Endothelial cell of umbilical vein (primary cell): ENCODE measurements at regions not wholly inside any gene's neighbourhood (a gene's known extent, or its start where the extent isn't known, plus 50 kb on each side); places are given as distances from the start of the nearest gene placed in this dataset.

Experiments used
- BruUV-seq: library from RNA; stranded (reverse); fragments of 400-500 nt; replicated peaks from 2 replicates; lab custom pipeline; 2021; lab: Mats Ljungman, UMichigan
- CTCF ChIA-PET: fragments of 300-600, 350-600 bp; sonication (Branson Sonifier 250); formaldehyde crosslinking; loops from one replicate; lab custom pipeline; 2021; ENCODE audit warnings: antibody characterized with exemption, inconsistent platforms; lab: Charles Lee
- POLR2A ChIA-PET: fragments of 300-600, 350-600 bp; sonication (Branson Sonifier 250); formaldehyde crosslinking; loops from one replicate; lab custom pipeline; 2021; ENCODE audit warnings: antibody characterized with exemption, inconsistent platforms; lab: Charles Lee
- DNase-seq: peaks from one replicate; pipeline ENCODE4 v3.0.0-alpha.2; 2011; ENCODE audit warnings: low read depth, low spot score
- FAIRE-seq: peaks from 2 replicates; lab custom pipeline; 2011; peaks lifted over from hg19 to GRCh38; lab: Jason Lieb, UNC
- H2AFZ ChIP-seq: 2 replicates; pipeline ENCODE4 v1.6.0; 2012; ENCODE audit warnings: low read depth, low read length, control low read depth, inconsistent platforms
- H3K27ac ChIP-seq: 2 replicates; pipeline ENCODE4 v1.5.1; 2011; ENCODE audit warnings: low read depth, mild to moderate bottlenecking, control low read depth, low read length, moderate library complexity; ENCODE audit not compliant: insufficient read depth
- H3K27me3 ChIP-seq, 2 experiments: 2 replicates each; pipeline versions ENCODE4 v1.6.0 to v1.6.1; 2011; ENCODE audit warnings: low read length in 2 of 2, mixed read lengths in 1 of 2; ENCODE audit not compliant: control insufficient read depth in 2 of 2, insufficient read depth in 2 of 2
- H3K36me3 ChIP-seq, 2 experiments: 2 replicates in 1 of 2; 3 replicates in 1 of 2; pipeline ENCODE4 v1.5.1; 2011; ENCODE audit warnings: low read length in 2 of 2, mild to moderate bottlenecking in 1 of 2, moderate library complexity in 1 of 2; ENCODE audit not compliant: control insufficient read depth in 2 of 2, insufficient read depth in 2 of 2; ENCODE audit errors: extremely low read depth in 1 of 2
- H3K4me1 ChIP-seq: 3 replicates; pipeline ENCODE4 v1.5.1; 2011; ENCODE audit warnings: mild to moderate bottlenecking, low read length; ENCODE audit not compliant: control insufficient read depth, insufficient read depth; ENCODE audit errors: extremely low read depth
- H3K4me2 ChIP-seq: 2 replicates; pipeline ENCODE4 v1.6.1; 2011; ENCODE audit warnings: low read length, control low read depth, mixed read lengths; ENCODE audit not compliant: insufficient read depth
- H3K4me3 ChIP-seq, 3 experiments: fragments of 200-600 bp in 1 of 3; sonication (generic), shearing (Covaris generic) in 1 of 3; replicated peaks in 1 of 3; 2 replicates each; pipeline ENCODE4 v1.5.1; 2011 to 2016; ENCODE audit warnings: control low read depth in 3 of 3, low read length in 3 of 3, mild to moderate bottlenecking in 2 of 3, inconsistent platforms in 1 of 3, low read depth in 1 of 3, moderate library complexity in 1 of 3; ENCODE audit not compliant: insufficient read depth in 1 of 3
- H3K79me2 ChIP-seq: 2 replicates; pipeline ENCODE4 v1.6.0; 2012; ENCODE audit warnings: low read length, inconsistent platforms; ENCODE audit not compliant: control insufficient read depth, insufficient read depth
- H3K9ac ChIP-seq: replicated peaks from 2 replicates; pipeline ENCODE3; 2011; ENCODE audit warnings: low read length, control low read depth; ENCODE audit not compliant: insufficient read depth; ENCODE audit errors: extremely low read depth
- H3K9me1 ChIP-seq: replicated peaks from 3 replicates; pipeline ENCODE4 v1.6.0; 2011; ENCODE audit warnings: mild to moderate bottlenecking, low read length; ENCODE audit not compliant: control insufficient read depth, insufficient read depth; ENCODE audit errors: extremely low read depth
- H3K9me3 ChIP-seq: replicated peaks from 2 replicates; pipeline ENCODE4 v1.5.1; 2012; ENCODE audit warnings: low read length, inconsistent platforms; ENCODE audit not compliant: control insufficient read depth, insufficient read depth
- H4K20me1 ChIP-seq: replicated peaks from 2 replicates; pipeline ENCODE3; 2011; ENCODE audit warnings: mild to moderate bottlenecking, low read length; ENCODE audit not compliant: control insufficient read depth, insufficient read depth; ENCODE audit errors: extremely low read depth
- EZH2 ChIP-seq: IDR thresholded peaks from 2 replicates; pipeline ENCODE4 v1.6.1; 2012; ENCODE audit warnings: borderline replicate concordance, low read depth, mild to moderate bottlenecking, moderate library complexity, low read length, inconsistent platforms; ENCODE audit not compliant: severe bottlenecking
- FOS ChIP-seq: IDR thresholded peaks from 2 replicates; pipeline ENCODE4 v1.6.1; 2011; ENCODE audit warnings: mild to moderate bottlenecking, low read length, moderate library complexity, borderline replicate concordance; ENCODE audit not compliant: insufficient read depth
- GATA2 ChIP-seq: IDR thresholded peaks from 2 replicates; pipeline ENCODE4 v1.7.0; 2011; ENCODE audit warnings: low read depth, mild to moderate bottlenecking, moderate library complexity, mixed read lengths, low read length; ENCODE audit not compliant: insufficient read length, insufficient read depth
- JUN ChIP-seq: IDR thresholded peaks from 2 replicates; pipeline ENCODE4 v1.6.1; 2011; ENCODE audit warnings: borderline replicate concordance, low read depth; ENCODE audit not compliant: insufficient read length, insufficient read depth
- MYC ChIP-seq: IDR thresholded peaks from one replicate; pipeline ENCODE4 v1.6.1; 2011; ENCODE audit warnings: mild to moderate bottlenecking, low read depth, low read length
- POLR2A ChIP-seq: IDR thresholded peaks from 2 replicates; pipeline ENCODE4 v1.6.1; 2012; ENCODE audit warnings: low read depth, mild to moderate bottlenecking, control low read depth, low read length
- POLR2AphosphoS5 ChIP-seq: IDR thresholded peaks from 2 replicates; pipeline ENCODE4 v1.6.1; 2012; ENCODE audit warnings: low read depth, mild to moderate bottlenecking, control low read depth, low read length, moderate library complexity; ENCODE audit not compliant: insufficient read depth
- dilution Hi-C: fragments of 300-500 bp; cut with MboI; formaldehyde crosslinking; loops from one replicate; pipeline ENCODE4 v1.15.0; 2019; ENCODE audit warnings: low sequenced_read_pairs; ENCODE audit not compliant: extremely low pct_ligation_motif_present
- intact Hi-C: fragments of 100-400 bp; cut with micrococcal nuclease; formaldehyde crosslinking; loops from one replicate; pipeline ENCODE4 v1.10.0; 2022
- TF ChIP-seq, protein P1 (sequence below), 2 donors: IDR thresholded peaks; 1 replicate in 1 of 2; 2 replicates in 1 of 2; pipeline ENCODE4 v1.5.1; 2011; ENCODE audit warnings: low read length in 2 of 2, mild to moderate bottlenecking in 2 of 2, moderate library complexity in 2 of 2, control low read depth in 1 of 2, inconsistent platforms in 1 of 2, low read depth in 1 of 2; ENCODE audit not compliant: insufficient read depth in 1 of 2; ENCODE audit errors: extremely low read depth in 1 of 2

DNA sequence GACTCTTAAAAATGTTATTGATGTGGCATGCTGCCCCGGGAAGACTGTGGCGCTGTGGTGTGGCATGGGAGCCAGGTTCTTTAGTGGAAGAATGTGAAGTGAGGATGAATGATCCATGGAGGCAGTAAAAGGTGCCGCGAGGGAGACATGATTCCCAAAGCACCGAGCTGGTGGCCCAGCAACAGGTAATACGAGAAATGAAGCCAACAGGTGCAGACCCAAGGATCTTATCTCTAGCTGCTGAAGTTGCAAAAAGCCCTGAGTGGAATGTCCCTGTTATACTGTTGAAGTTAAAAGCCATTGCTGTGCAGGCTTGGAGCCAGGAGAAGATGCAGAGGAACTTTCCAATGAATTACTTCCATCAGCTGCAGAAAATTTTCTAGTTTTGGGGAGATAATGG is 53.5 kb downstream of the OR2B6 start:
- H3K79me2 ChIP-seq = no peaks in the 10 kb centered on the region
- dilution Hi-C loops (no loop called here), intact Hi-C loops (no loop called here)
- no peaks in the 10 kb centered on the region for H4K20me1 ChIP-seq
- no peaks in the 10 kb centered on the region for H3K27me3 ChIP-seq
- no peaks in the 10 kb centered on the region for H3K36me3 ChIP-seq
- no peak overlapping the region for H2AFZ ChIP-seq
- no peaks in the 10 kb centered on the region for H3K9me1 ChIP-seq
- no peaks in the 10 kb centered on the region for H3K4me1 ChIP-seq
- ChIA-PET POLR2A (no interaction called here), CTCF (no interaction called here)
- no peaks in the 10 kb centered on the region for H3K9me3 ChIP-seq
- BruUV-seq = no TSS peak
- H3K27ac ChIP-seq = no peak overlapping the region
- DNase-seq = no peak
- no peak for FAIRE-seq
- H3K9ac ChIP-seq = no peak overlapping the region
- no peak overlapping the region for H3K4me3 ChIP-seq
- H3K4me2 ChIP-seq = no peak overlapping the region
- TF ChIP-seq POLR2A = no peak
- TF ChIP-seq EZH2 = no peak
- TF ChIP-seq POLR2AphosphoS5 = no peak
- no peak for TF ChIP-seq JUN
- TF ChIP-seq, protein P1, sequence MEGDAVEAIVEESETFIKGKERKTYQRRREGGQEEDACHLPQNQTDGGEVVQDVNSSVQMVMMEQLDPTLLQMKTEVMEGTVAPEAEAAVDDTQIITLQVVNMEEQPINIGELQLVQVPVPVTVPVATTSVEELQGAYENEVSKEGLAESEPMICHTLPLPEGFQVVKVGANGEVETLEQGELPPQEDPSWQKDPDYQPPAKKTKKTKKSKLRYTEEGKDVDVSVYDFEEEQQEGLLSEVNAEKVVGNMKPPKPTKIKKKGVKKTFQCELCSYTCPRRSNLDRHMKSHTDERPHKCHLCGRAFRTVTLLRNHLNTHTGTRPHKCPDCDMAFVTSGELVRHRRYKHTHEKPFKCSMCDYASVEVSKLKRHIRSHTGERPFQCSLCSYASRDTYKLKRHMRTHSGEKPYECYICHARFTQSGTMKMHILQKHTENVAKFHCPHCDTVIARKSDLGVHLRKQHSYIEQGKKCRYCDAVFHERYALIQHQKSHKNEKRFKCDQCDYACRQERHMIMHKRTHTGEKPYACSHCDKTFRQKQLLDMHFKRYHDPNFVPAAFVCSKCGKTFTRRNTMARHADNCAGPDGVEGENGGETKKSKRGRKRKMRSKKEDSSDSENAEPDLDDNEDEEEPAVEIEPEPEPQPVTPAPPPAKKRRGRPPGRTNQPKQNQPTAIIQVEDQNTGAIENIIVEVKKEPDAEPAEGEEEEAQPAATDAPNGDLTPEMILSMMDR (IDR thresholded peaks at IDR 0.05; ENCODE audit: extremely low read depth in 1 of 2, insufficient read depth in 1 of 2, low read depth in 1 of 2, low read length in 2 of 2) = no peak
- TF ChIP-seq GATA2 = no peak
- TF ChIP-seq FOS = no peak
- TF ChIP-seq MYC = no peak
